Parathyroid adenoma (tissue), 2 donors: ENCODE measurements at regions not wholly inside any gene's neighbourhood (a gene's known extent, or its start where the extent isn't known, plus 50 kb on each side); places are given as distances from the start of the nearest gene placed in this dataset.

ENCODE experiments used
- H2AFZ ChIP-seq: fragments of 300-600 bp; sonication (generic); one replicate; pipeline ENCODE4 v1.7.0; 2017; ENCODE audit warnings: antibody characterized with exemption, mild to moderate bottlenecking
- H3K27ac ChIP-seq: fragments of 300-600 bp; sonication (generic); one replicate; pipeline ENCODE4 v1.7.0; 2017
- H3K27me3 ChIP-seq: fragments of 300-600 bp; sonication (generic); one replicate; pipeline ENCODE4 v1.7.0; 2017; ENCODE audit warnings: low read length; ENCODE audit not compliant: control insufficient read depth, insufficient read depth
- H3K36me3 ChIP-seq: fragments of 300-600 bp; sonication (generic); one replicate; pipeline ENCODE4 v1.7.0; 2017; ENCODE audit warnings: low read length; ENCODE audit not compliant: control insufficient read depth, insufficient read depth
- H3K4me1 ChIP-seq: fragments of 300-600 bp; sonication (generic); one replicate; pipeline ENCODE4 v1.7.0; 2017; ENCODE audit warnings: control low read depth
- H3K4me2 ChIP-seq: fragments of 300-600 bp; sonication (generic); one replicate; pipeline ENCODE4 v1.7.0; 2017; ENCODE audit warnings: low read length
- H3K4me3 ChIP-seq: fragments of 300-600 bp; sonication (generic); one replicate; pipeline ENCODE4 v1.7.0; 2017; ENCODE audit warnings: low read depth, low read length
- H3K79me2 ChIP-seq: fragments of 300-600 bp; sonication (generic); one replicate; pipeline ENCODE4 v1.7.0; 2017; ENCODE audit warnings: control low read depth
- H3K9ac ChIP-seq: fragments of 300-600 bp; sonication (generic); one replicate; pipeline ENCODE4 v1.7.0; 2017; ENCODE audit warnings: mild to moderate bottlenecking
- H3K9me3 ChIP-seq: fragments of 300-600 bp; sonication (generic); one replicate; pipeline ENCODE4 v1.7.0; 2017; ENCODE audit warnings: low read length; ENCODE audit not compliant: control insufficient read depth
- TF ChIP-seq, protein P1 (sequence below): fragments of 300-600 bp; sonication (generic); IDR thresholded peaks from one replicate; pipeline ENCODE4 v1.7.0; 2017; ENCODE audit warnings: antibody characterized with exemption, mild to moderate bottlenecking
- donor health status: primary hyperparathyroidism.

DNA sequence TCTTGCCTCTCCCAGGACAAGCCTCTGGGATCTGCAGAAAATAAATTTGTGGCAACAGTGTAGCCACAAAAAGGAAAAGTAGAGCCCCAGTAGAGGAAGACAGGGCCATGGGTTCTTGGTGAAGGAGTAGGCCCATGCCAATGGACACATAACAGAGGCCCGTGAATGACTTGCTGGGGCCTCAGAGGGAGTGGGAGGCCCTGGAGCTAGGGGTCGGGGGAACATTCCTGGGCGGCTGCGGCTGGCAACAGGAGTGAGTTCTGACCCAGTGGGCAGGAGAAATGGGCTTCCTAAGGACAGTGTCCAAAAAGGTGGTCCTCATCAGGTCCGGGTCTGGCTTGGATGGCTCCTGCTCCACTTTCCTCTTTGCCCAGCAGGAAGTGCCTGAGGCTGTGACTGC lies 260.0 kb downstream of the CCSER2 start:
- Histone ChIP-seq H3K4me1 (no peaks in the 10 kb centered on the region), H3K4me3 (no peak overlapping the region), H3K9me3 (no peaks in the 10 kb centered on the region), H3K36me3 (no peaks in the 10 kb centered on the region), H2AFZ (no peak overlapping the region), H3K27me3 (no peaks in the 10 kb centered on the region), H3K4me2 (no peak overlapping the region), H3K9ac (no peak overlapping the region), H3K27ac (no peak overlapping the region), H3K79me2 (no peaks in the 10 kb centered on the region)
- TF ChIP-seq, protein P1, sequence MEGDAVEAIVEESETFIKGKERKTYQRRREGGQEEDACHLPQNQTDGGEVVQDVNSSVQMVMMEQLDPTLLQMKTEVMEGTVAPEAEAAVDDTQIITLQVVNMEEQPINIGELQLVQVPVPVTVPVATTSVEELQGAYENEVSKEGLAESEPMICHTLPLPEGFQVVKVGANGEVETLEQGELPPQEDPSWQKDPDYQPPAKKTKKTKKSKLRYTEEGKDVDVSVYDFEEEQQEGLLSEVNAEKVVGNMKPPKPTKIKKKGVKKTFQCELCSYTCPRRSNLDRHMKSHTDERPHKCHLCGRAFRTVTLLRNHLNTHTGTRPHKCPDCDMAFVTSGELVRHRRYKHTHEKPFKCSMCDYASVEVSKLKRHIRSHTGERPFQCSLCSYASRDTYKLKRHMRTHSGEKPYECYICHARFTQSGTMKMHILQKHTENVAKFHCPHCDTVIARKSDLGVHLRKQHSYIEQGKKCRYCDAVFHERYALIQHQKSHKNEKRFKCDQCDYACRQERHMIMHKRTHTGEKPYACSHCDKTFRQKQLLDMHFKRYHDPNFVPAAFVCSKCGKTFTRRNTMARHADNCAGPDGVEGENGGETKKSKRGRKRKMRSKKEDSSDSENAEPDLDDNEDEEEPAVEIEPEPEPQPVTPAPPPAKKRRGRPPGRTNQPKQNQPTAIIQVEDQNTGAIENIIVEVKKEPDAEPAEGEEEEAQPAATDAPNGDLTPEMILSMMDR = no peak

DNA sequence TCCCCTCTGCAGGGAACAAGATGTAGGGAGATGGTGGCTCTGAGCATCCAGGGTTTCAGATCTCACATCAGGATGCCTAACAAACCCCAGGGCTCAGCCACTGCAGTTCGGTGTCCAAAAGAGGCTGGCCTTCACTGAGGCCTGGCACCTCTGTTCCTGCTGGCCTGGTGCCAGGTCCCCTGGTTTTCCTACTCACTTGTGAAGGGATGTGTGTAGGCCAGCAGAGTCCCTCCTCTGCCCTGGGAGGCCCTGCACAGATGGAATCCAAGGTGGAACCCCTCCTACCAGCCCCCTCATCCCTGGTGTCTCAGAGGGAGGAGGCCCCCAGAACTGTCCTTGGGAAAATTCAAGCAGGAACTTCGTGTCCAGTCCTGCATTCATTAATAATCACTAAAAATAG lies 260.6 kb downstream of the CCSER2 start:
- no peak overlapping the region for H2AFZ ChIP-seq
- no peaks in the 10 kb centered on the region for H3K4me1 ChIP-seq
- H3K9ac ChIP-seq = no peak overlapping the region
- H3K79me2 ChIP-seq = no peaks in the 10 kb centered on the region
- H3K27ac ChIP-seq = no peak overlapping the region
- H3K4me3 ChIP-seq = no peak overlapping the region
- TF ChIP-seq, protein P1 = no peak
- no peak overlapping the region for H3K4me2 ChIP-seq
- H3K27me3 ChIP-seq = no peaks in the 10 kb centered on the region
- no peaks in the 10 kb centered on the region for H3K36me3 ChIP-seq
- H3K9me3 ChIP-seq = no peaks in the 10 kb centered on the region

DNA sequence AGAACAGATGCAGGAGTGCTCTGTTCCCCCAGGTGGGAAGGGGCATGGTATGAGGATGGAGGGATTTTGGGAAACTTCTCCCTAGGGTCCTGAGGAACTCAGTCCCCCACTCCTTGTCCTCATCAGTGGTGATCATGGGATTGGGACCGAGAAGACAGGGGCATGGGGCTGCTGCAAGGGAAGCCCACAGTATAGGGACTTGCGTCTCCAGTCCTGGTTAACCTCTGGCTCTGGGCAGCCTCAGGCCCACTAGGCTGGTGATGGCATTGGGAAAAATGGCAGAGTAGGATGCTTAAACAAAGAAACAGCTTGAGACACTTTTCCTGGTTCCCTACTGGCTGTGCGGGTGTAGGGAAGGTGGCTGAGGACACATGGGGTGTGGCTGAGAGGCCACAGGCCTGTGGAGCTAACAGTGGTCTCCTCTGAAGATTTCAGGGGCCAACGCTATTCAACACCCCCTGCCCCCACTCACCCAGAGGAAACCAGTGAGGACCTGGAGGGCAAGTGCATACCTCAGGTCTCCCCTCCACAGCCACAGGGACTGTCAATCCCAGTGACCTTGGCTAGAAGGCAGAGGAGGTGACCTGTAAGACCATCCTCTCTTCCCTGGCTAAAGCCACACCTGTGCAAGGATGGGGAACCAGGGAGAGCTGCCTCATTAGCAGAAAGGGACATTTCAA lies 261.3 kb downstream of the CCSER2 start:
- Histone ChIP-seq H2AFZ (no peak overlapping the region), H3K4me2 (no peak overlapping the region), H3K27me3 (no peaks in the 10 kb centered on the region), H3K9me3 (no peaks in the 10 kb centered on the region), H3K4me1 (no peaks in the 10 kb centered on the region), H3K27ac (no peak overlapping the region), H3K9ac (no peak overlapping the region), H3K4me3 (no peak overlapping the region), H3K36me3 (no peaks in the 10 kb centered on the region), H3K79me2 (no peaks in the 10 kb centered on the region)
- TF ChIP-seq, protein P1 = no peak

DNA sequence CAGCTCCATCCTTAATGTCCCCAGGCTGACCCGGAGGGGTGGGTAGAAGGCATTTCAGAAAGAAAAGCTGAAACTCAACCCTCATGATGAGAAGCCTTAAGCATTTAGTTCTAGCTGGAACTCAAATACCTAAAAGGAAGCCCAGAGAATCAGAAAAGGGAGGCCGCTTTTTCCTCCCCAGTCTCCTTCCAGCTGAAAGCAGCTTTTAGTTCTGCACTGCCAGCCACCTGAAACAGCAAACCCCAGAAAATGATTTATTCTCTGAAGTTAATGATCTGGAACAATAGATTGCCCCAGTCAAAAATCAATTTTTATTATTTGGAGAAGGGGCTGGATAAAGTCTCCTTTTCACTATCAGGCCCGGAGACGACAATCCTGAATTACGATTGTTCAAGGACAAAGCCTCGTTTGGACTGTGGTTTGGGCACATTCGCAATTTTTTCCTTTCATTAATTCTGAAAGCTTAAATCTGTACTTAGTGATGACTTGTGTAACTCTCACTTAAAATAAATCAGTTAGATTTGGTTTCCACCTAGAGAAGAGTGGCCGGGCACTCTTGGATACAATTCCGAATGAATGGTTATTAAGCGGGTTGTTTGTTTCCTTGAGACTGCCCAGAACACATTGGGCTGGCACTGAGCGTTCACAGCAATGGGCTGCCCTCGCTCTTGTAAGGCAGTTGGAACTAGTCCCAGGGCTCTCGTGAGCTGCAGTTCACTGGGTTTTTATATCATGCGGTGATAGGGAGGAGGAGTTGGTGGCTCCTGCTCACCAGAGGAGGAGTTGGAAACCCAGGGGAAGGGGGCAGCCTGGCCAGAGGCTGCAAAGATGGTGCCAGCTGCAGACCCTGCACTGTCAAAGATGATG lies 262.2 kb downstream of the CCSER2 start:
- Histone ChIP-seq H3K36me3 (no peaks in the 10 kb centered on the region), H3K79me2 (no peaks in the 10 kb centered on the region), H3K4me1 (no peaks in the 10 kb centered on the region), H3K9ac (no peak overlapping the region), H3K9me3 (no peaks in the 10 kb centered on the region), H3K4me3 (no peak overlapping the region), H2AFZ (no peak overlapping the region), H3K27me3 (no peaks in the 10 kb centered on the region), H3K4me2 (no peak overlapping the region), H3K27ac (no peak overlapping the region)
- TF ChIP-seq, protein P1 = no peak
